Skin of body (tissue), 1 donor: ENCODE measurements at regions not wholly inside any gene's neighbourhood (a gene's known extent, or its start where the extent isn't known, plus 50 kb on each side); places are given as distances from the start of the nearest gene placed in this dataset.
"Not testable (repeated sequence)": the region's sequence is repeated elsewhere in the genome, so short reads cannot be mapped to it uniquely, and the experiment has no call there.

Experiments used
- DNase-seq: peaks from one replicate; lab custom pipeline; 2025; lab: John Stamatoyannopoulos, UW

DNA sequence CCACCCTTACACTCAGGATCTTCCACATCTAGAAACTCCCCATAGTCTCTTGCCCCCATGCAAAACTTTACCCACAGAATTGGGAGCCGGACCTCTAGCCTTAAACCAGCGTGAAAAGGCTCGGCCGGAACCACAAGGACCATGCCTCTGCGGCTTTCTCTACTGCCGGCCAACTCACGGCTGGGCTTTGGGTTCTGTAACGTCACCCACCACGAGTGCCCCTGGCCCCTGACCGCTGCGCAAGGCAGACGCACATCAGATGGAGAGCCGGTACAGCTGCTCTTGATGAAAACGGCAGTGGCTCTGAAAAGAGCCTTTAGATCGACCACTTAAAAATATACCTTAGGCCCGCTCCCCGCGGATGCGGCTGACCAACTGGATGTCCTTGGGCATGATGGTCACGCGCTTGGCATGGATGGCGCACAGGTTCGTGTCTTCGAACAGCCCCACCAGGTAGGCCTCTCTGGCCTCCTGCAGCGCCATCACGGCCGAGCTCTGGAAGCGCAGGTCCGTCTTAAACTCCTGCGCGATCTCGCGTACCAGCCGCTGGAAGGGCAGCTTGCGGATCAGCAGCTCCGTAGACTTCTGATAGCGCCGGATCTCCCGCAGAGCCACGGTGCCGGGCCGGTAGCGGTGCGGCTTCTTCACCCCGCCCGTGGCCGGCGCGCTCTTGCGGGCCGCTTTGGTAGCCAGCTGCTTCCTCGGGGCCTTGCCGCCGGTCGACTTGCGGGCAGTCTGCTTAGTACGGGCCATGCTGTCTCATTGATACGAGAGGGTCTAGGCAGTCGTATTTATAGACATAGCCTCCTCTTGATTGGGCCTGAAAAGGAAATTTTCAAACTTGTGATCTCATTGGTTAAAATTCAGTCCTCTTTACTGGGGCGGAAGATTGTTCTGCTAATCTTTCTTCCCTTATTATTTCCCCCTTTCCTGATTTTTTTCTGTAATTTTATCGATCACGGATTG lies 66.3 kb downstream of the FAM72C start:
- DNase-seq = not testable (repeated sequence)

DNA sequence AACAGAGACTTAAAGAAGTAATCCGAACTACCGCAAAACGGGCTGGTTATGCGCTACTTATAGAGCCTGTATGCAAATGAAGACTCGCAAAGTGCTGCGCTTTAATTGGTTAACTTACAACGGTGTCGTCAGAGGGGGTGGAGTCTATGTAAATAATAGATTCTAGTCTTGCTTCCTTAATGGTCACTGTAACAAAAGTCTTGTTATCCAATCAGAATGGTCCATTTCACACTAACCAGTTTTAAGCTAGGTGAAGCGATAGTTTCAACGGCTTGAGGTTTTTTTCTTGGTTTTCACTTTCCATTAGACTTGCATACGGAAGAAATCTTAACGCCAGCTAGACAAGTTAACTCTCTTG lies 67.2 kb downstream of the FAM72C start:
- not testable (repeated sequence) for DNase-seq

GRCh38 chr1:143903899-143904621 lies 67.7 kb downstream of the FAM72C start:
- peak; percentile 6 for DNase-seq

DNA sequence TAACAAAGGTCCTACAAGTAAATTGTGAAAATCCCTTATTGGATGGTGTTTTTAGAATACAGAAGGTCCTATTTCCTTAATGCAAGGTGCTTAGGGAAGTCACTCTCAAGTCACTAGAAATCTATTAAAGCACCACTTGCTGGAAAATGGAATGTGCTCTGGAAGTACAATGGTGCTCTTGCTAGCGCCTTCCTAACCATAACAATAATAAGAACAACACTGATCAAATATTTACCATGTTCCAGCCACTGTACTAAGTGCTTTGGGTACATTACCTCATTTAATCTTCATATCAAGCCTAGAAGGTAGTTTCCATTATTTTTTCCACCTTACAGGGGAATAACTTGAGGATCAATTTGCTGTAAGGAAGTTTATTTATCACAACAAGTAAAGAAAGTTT lies 75.4 kb downstream of the FAM72C start:
- DNase-seq = not testable (repeated sequence)

- not testable (repeated sequence) for DNase-seq
Observed at GRCh38 chr1:143884932-143885574, 86.7 kb downstream of the FAM72C start.

GRCh38 chr1:143884532-143884931 lies 87.3 kb downstream of the FAM72C start:
- DNase-seq = not testable (repeated sequence)

DNA sequence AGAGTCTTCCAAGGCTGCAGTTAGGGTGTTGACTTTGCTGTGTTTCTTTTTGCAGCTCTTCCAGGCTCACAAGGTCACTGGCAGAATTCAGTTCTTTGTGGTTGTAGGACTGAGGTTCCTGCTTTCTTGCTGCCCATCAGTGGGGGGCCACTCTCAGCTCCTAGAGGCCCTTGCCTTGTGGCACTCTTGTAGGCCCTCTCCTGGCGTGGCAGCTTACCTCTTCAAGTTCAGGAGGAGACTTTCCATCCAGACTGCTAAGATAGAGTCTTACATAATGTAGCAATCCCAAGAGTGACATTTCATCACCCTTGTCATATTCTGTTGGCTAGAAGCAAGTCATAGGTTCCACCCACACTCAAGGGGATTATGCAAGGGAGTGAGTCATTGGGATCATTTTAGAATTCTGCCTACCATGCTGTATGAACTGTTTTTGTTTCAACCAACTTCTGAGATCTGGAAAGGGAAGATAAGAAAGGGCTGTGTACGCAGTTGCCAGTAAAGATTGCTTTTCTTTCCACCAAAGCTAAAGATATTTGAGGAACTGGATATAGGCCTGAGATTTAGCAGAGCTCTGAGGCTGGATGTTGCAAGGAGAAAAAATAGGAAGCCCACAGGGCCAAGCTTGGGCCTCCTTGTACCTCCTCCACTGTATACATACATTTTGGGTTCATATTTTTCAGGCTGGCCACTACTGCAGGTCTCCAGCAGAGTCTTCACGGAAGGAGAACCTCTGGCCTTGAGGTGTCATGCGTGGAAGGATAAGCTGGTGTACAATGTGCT lies 91.8 kb downstream of the FAM72C start:
- DNase-seq = not testable (repeated sequence)

DNA sequence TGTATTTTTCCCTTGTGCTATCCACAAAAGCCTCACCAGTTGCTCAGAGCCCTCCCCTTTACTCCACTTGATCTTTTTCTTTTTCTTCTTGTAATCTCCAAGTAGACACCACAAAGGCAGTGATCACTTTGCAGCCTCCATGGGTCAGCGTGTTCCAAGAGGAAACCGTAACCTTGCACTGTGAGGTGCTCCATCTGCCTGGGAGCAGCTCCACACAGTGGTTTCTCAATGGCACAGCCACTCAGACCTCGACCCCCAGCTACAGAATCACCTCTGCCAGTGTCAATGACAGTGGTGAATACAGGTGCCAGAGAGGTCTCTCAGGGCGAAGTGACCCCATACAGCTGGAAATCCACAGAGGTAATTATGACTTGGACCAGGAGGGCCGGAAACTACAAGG lies 95.8 kb downstream of the FAM72C start:
- not testable (repeated sequence) for DNase-seq

DNA sequence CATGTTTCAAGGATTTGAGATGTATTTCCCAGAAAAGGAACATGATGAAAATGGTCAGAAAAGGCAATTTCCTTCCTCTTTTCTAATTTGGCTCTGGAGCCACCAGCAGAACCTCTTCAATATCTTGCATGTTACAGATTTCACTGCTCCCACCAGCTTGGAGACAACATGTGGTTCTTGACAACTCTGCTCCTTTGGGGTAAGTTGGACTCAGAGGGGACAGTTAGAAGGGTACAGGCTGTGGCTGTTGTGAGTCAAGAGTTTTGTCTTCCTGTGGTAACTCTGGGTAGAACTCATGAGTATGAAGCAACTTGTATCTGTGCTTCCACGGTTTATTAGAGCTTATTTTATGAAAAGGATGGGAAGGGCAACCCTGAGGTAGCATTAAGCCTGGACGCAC lies 97.2 kb downstream of the FAM72C start:
- not testable (repeated sequence) for DNase-seq

- DNase-seq = not testable (repeated sequence)
Observed at GRCh38 chr1:143873650-143874049, 98.1 kb downstream of the FAM72C start.

GRCh38 chr1:143870388-143870787 lies 101.4 kb downstream of the FAM72C start:
- DNase-seq = not testable (repeated sequence)

GRCh38 chr1:143867590-143868220 lies 104.1 kb downstream of the FAM72C start:
- not testable (repeated sequence) for DNase-seq

DNA sequence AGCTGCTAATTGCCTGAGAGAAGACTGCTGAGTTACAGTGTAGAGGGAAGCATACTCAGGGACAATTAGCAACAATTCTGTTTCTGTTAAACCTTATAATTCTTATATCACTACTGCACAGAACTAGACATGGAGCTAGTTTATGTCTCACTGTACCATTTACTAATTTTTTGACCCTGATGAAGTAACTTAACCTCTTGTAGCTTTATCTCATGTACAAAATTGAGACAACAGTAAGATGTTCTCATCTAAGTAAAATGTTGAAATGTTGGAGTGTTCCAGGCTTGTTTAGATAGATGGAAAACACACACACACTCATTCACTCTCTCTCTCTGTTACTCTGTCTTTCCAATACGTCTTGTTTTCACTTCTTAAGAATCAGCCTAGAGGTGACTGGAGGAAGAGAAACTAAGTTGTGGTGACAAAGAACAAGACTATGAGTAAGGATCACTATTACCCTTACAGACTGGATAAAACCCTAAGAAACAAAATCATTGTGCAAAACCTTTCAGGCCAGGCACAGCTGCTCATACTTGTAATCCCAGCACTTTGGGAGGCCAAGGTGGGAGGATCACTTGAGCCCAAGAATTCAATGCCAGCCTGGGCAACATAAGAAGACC lies 107.8 kb downstream of the FAM72C start:
- not testable (repeated sequence) for DNase-seq

- not testable (repeated sequence) for DNase-seq
Observed at GRCh38 chr1:143862722-143863121, 109.1 kb downstream of the FAM72C start.

GRCh38 chr1:143861306-143861705 lies 110.5 kb downstream of the FAM72C start:
- DNase-seq = not testable (repeated sequence)

GRCh38 chr1:143855867-143856266 lies 115.9 kb downstream of the FAM72C start:
- DNase-seq = not testable (repeated sequence)

DNA sequence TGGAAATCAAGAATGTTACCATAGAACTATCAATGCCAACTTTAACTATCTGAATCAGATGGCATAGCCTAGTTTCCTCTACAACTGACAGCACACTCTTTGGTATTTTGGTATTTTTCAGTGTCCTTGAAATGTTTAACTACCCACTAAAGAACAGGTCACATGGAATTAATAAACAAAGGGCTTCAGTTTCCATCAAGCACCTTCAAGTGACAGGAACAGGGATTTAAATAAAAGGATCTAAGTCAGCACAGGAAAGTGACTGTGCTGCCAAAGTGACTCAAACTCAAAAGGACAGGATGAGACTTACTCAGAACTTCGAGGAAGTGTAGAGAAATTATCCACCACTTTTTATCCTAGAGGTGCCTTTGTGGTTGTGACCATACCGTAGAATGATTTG lies 117.7 kb downstream of the FAM72C start:
- not testable (repeated sequence) for DNase-seq

- DNase-seq = not testable (repeated sequence)
Observed at GRCh38 chr1:143850637-143851036, 121.1 kb downstream of the FAM72C start.

GRCh38 chr1:143848859-143849258 lies 122.9 kb downstream of the FAM72C start:
- DNase-seq = not testable (repeated sequence)

- DNase-seq = not testable (repeated sequence)
Observed at GRCh38 chr1:143845193-143845592, 126.6 kb downstream of the FAM72C start.
